ENCODE measurements at regions not wholly inside any gene's neighbourhood (a gene's known extent, or its start where the extent isn't known, plus 50 kb on each side); places are given as distances from the start of the nearest gene placed in this dataset.
"Not testable (repeated sequence)": the region's sequence is repeated elsewhere in the genome, so short reads cannot be mapped to it uniquely, and the experiment has no call there.

GRCh38 chr10:33698033-33698432, 363.6 kb upstream of the NRP1 start:
- DNase-seq, result no peak

- DNase-seq, result no peak
These were observed 362.5 kb upstream of the NRP1 start for GRCh38 chr10:33697016-33697415.

- DNase-seq, result no peak
These were observed 361.1 kb upstream of the NRP1 start for GRCh38 chr10:33695536-33695935.

GRCh38 chr10:33690536-33690935, 356.1 kb upstream of the NRP1 start:
- DNase-seq, result not testable (repeated sequence)

GRCh38 chr10:33688506-33688905, 354.0 kb upstream of the NRP1 start:
- no peak for DNase-seq

- no peak for DNase-seq
These were observed 349.7 kb upstream of the NRP1 start for GRCh38 chr10:33684211-33684611.

- no peak for DNase-seq
These were observed 347.1 kb upstream of the NRP1 start for GRCh38 chr10:33681595-33681994.

GRCh38 chr10:33680036-33680435, 345.6 kb upstream of the NRP1 start:
- no peak for DNase-seq

- DNase-seq, result no peak
These were observed 342.3 kb upstream of the NRP1 start for GRCh38 chr10:33676606-33677339.

GRCh38 chr10:33674986-33675599, 340.6 kb upstream of the NRP1 start:
- DNase-seq, result no peak

GRCh38 chr10:33674491-33674890, 340.0 kb upstream of the NRP1 start:
- DNase-seq, result no peak

- no peak for DNase-seq
These were observed 339.5 kb upstream of the NRP1 start for GRCh38 chr10:33673839-33674415.

GRCh38 chr10:33669904-33670303, 335.4 kb upstream of the NRP1 start:
- no peak for DNase-seq

GRCh38 chr10:33666686-33667480, 332.4 kb upstream of the NRP1 start:
- DNase-seq, result no peak

GRCh38 chr10:33665501-33665900, 331.0 kb upstream of the NRP1 start:
- no peak for DNase-seq

GRCh38 chr10:33664070-33664469, 329.6 kb upstream of the NRP1 start:
- DNase-seq, result no peak

GRCh38 chr10:33661580-33662336, 327.3 kb upstream of the NRP1 start:
- no peak for DNase-seq

- DNase-seq, result no peak
These were observed 325.9 kb upstream of the NRP1 start for GRCh38 chr10:33660329-33660728.

GRCh38 chr10:33657913-33658312, 323.4 kb upstream of the NRP1 start:
- no peak for DNase-seq

GRCh38 chr10:33657154-33657908, 322.9 kb upstream of the NRP1 start:
- DNase-seq, result no peak

- DNase-seq, result no peak
These were observed 321.5 kb upstream of the NRP1 start for GRCh38 chr10:33655921-33656320.

Measured in T-helper 1 cell (primary cell).